ENCODE measurements at regions not wholly inside any gene's neighbourhood (a gene's known extent, or its start where the extent isn't known, plus 50 kb on each side); places are given as distances from the start of the nearest gene placed in this dataset.

GRCh38 chr1:219347921-219348391 is 174.3 kb downstream of the LYPLAL1 start:
- TF ChIP-seq CTCF (IDR thresholded peaks at IDR 0.05 in 2 of 3, conservative IDR thresholded peaks at IDR 0.05 in 1 of 3; ENCODE audit: borderline replicate concordance in 1 of 3, insufficient read depth in 1 of 3, low read depth in 2 of 3, low read length in 2 of 3) (no peak), EZH2 (IDR thresholded peaks at IDR 0.05) (no peak), SP1 (IDR thresholded peaks at IDR 0.05; ENCODE audit: low read depth) (no peak), POLR2A (IDR thresholded peaks at IDR 0.05; ENCODE audit: borderline replicate concordance, extremely low read depth, insufficient read depth, insufficient read length) (no peak), CBX3 (IDR thresholded peaks at IDR 0.05; ENCODE audit: low read depth) (no peak), ZNF274 (IDR thresholded peaks at IDR 0.05; ENCODE audit: low read depth, low read length) (no peak), RAD21 (IDR thresholded peaks at IDR 0.05; ENCODE audit: low read depth) (no peak), SRF (IDR thresholded peaks at IDR 0.05; ENCODE audit: low read depth) (no peak), POLR2AphosphoS5 (IDR thresholded peaks at IDR 0.05; ENCODE audit: low read depth, low read length) (no peak), MAX (IDR thresholded peaks at IDR 0.05) (no peak)

All from HCT116 (cell line).